IMR-90 (cell line): ENCODE measurements at regions not wholly inside any gene's neighbourhood (a gene's known extent, or its start where the extent isn't known, plus 50 kb on each side); places are given as distances from the start of the nearest gene placed in this dataset.

Experiments
- ATAC-seq: fragments of 200-7000 bp; cut with Tn5 transposase; 2 replicates; pipeline ENCODE4 v1.9.1; 2020; ENCODE audit warnings: low read depth, mild to moderate bottlenecking, moderate library complexity
- BruUV-seq: library from RNA; stranded (reverse); fragments of 400-500 nt; replicated peaks from 2 replicates; lab custom pipeline; 2021; lab: Mats Ljungman, UMichigan
- CTCF ChIA-PET: fragments of 300-600 bp; formaldehyde crosslinking; extraction: SDS; loops from one replicate; lab custom pipeline; 2021; ENCODE audit warnings: antibody characterized with exemption; lab: Yijun Ruan, JAX
- POLR2A ChIA-PET: fragments of 300-600 bp; sonication (Branson Sonifier 250); formaldehyde crosslinking; loops from one replicate; lab custom pipeline; 2022; ENCODE audit warnings: antibody characterized with exemption; ENCODE audit not compliant: unreplicated experiment; lab: Charles Lee
- DNase-seq: peaks from one replicate; pipeline ENCODE4 v3.0.0; 2013
- H2AFZ ChIP-seq: replicated peaks from 2 replicates; pipeline ENCODE3; 2013; ENCODE audit warnings: low read length, mild to moderate bottlenecking; ENCODE audit not compliant: poor library complexity
- H2AK5ac ChIP-seq: 2 replicates; pipeline ENCODE4 v1.6.1; 2013; ENCODE audit warnings: low read depth, low read length, inconsistent platforms
- H2AK9ac ChIP-seq: replicated peaks from 2 replicates; pipeline ENCODE3; 2013; ENCODE audit warnings: mild to moderate bottlenecking, low read depth, low read length, moderate library complexity; ENCODE audit not compliant: poor library complexity
- H2BK120ac ChIP-seq: 2 replicates; pipeline ENCODE4 v1.6.1; 2013; ENCODE audit warnings: low read depth, low read length, inconsistent platforms
- H2BK15ac ChIP-seq: 3 replicates; pipeline ENCODE4 v1.6.1; 2013; ENCODE audit warnings: low read depth, low read length, inconsistent platforms
- H2BK20ac ChIP-seq: 2 replicates; pipeline ENCODE4 v1.6.1; 2013; ENCODE audit warnings: low read depth, mild to moderate bottlenecking, inconsistent platforms, low read length, moderate library complexity
- H2BK5ac ChIP-seq: 2 replicates; pipeline ENCODE4 v1.6.1; 2013; ENCODE audit warnings: mild to moderate bottlenecking, low read depth, low read length, inconsistent platforms; ENCODE audit not compliant: poor library complexity, severe bottlenecking
- H3K14ac ChIP-seq: replicated peaks from 2 replicates; pipeline ENCODE4 v1.6.1; 2013; ENCODE audit warnings: low read depth, low read length, inconsistent platforms
- H3K18ac ChIP-seq: 2 replicates; pipeline ENCODE4 v1.6.1; 2013; ENCODE audit warnings: low read depth, low read length, control low read depth
- H3K23ac ChIP-seq: 2 replicates; pipeline ENCODE4 v1.6.1; 2013; ENCODE audit warnings: low read depth, low read length, inconsistent platforms
- H3K27ac ChIP-seq: 2 replicates; pipeline ENCODE4 v1.5.1; 2013; ENCODE audit warnings: mild to moderate bottlenecking, control low read depth, low read length; ENCODE audit not compliant: insufficient read depth
- H3K27me3 ChIP-seq: 2 replicates; pipeline ENCODE4 v1.6.1; 2013; ENCODE audit warnings: low read length; ENCODE audit not compliant: control insufficient read depth, insufficient read depth
- H3K36me3 ChIP-seq: 2 replicates; pipeline ENCODE4 v1.6.1; 2013; ENCODE audit warnings: low read length, mixed read lengths; ENCODE audit not compliant: control insufficient read depth, insufficient read depth
- H3K4ac ChIP-seq: 2 replicates; pipeline ENCODE4 v1.6.1; 2013; ENCODE audit warnings: low read depth, low read length, inconsistent platforms
- H3K4me1 ChIP-seq: 2 replicates; pipeline ENCODE4 v1.6.1; 2013; ENCODE audit warnings: low read length, mixed read lengths; ENCODE audit not compliant: control insufficient read depth, insufficient read depth
- H3K4me2 ChIP-seq: 2 replicates; pipeline ENCODE4 v1.6.1; 2013; ENCODE audit warnings: low read depth, mild to moderate bottlenecking, control low read depth, low read length, moderate library complexity
- H3K4me3 ChIP-seq: 2 replicates; pipeline ENCODE4 v1.5.1; 2013; ENCODE audit warnings: low read depth, mild to moderate bottlenecking, control low read depth, low read length, moderate library complexity; ENCODE audit not compliant: insufficient read depth
- H3K56ac ChIP-seq: 2 replicates; pipeline ENCODE4 v1.6.1; 2013; ENCODE audit warnings: low read length, inconsistent platforms; ENCODE audit not compliant: insufficient read depth; ENCODE audit errors: extremely low read depth
- H3K79me1 ChIP-seq, 2 experiments: 2 replicates each; pipeline ENCODE4 v1.6.1; 2013; ENCODE audit warnings: low read length in 2 of 2, inconsistent platforms in 1 of 2, low read depth in 1 of 2
- H3K9ac ChIP-seq: 2 replicates; pipeline ENCODE4 v1.6.1; 2013; ENCODE audit warnings: low read depth, low read length, control low read depth
- H3K9me1 ChIP-seq: 2 replicates; pipeline ENCODE4 v1.6.1; 2013; ENCODE audit warnings: low read length, inconsistent platforms; ENCODE audit not compliant: insufficient read depth
- H3K9me3 ChIP-seq: 2 replicates; pipeline ENCODE4 v1.6.1; 2013; ENCODE audit warnings: low read length; ENCODE audit not compliant: control insufficient read depth, insufficient read depth
- H4K20me1 ChIP-seq: 2 replicates; pipeline ENCODE4 v1.6.1; 2013; ENCODE audit warnings: low read length, inconsistent platforms; ENCODE audit not compliant: insufficient read depth
- H4K5ac ChIP-seq: 2 replicates; pipeline ENCODE4 v1.6.1; 2013; ENCODE audit warnings: mild to moderate bottlenecking, low read depth, low read length, control low read depth
- H4K8ac ChIP-seq, 2 experiments: 2 replicates each; pipeline ENCODE4 v1.6.1; 2013; ENCODE audit warnings: low read depth in 2 of 2, low read length in 2 of 2, control low read depth in 1 of 2, inconsistent platforms in 1 of 2
- H4K91ac ChIP-seq: 2 replicates; pipeline ENCODE4 v1.6.1; 2013; ENCODE audit warnings: low read depth, low read length, inconsistent platforms; ENCODE audit not compliant: insufficient read depth
- FOS ChIP-seq: fragments of 150-350 bp; IDR thresholded peaks from 2 replicates; pipeline ENCODE4 v1.6.1; 2016; ENCODE audit warnings: low read depth, low read length
- MAFK ChIP-seq: IDR thresholded peaks from 2 replicates; pipeline ENCODE4 v1.6.1; 2012; ENCODE audit warnings: low read depth, low read length, improper control_type of control experiment
- MXI1 ChIP-seq: IDR thresholded peaks from 2 replicates; pipeline ENCODE4 v1.6.1; 2012; ENCODE audit warnings: low read depth, mild to moderate bottlenecking, low read length, moderate library complexity, borderline replicate concordance
- NFE2L2 ChIP-seq: fragments of 150-350 bp; IDR thresholded peaks from 2 replicates; pipeline ENCODE4 v1.6.1; 2016; ENCODE audit warnings: low read depth, mild to moderate bottlenecking, low read length
- POLR2A ChIP-seq: IDR thresholded peaks from 2 replicates; pipeline ENCODE4 v1.6.1; 2012; ENCODE audit warnings: mild to moderate bottlenecking, low read depth, low read length
- RAD21 ChIP-seq: IDR thresholded peaks from 2 replicates; pipeline ENCODE4 v1.6.1; 2012; ENCODE audit warnings: low read length, improper control_type of control experiment
- dilution Hi-C: fragments of 300-500 bp; cut with HindIII; formaldehyde crosslinking; loops from one replicate; pipeline ENCODE4 v1.14.3; 2018; ENCODE audit warnings: low sequenced_read_pairs; ENCODE audit not compliant: unreplicated experiment
- in situ Hi-C: fragments of 300-500 bp; cut with MboI; formaldehyde crosslinking; loops from 3 replicates; pipeline ENCODE4 v1.14.3; 2019; ENCODE audit warnings: low sequenced_read_pairs, inconsistent platforms, mixed read lengths
- intact Hi-C: fragments of 100-400 bp; cut with micrococcal nuclease; formaldehyde crosslinking; loops from 2 replicates; pipeline ENCODE4 v1.10.0; 2022
- TF ChIP-seq, protein P1 (sequence below): fragments of 150-350 bp; IDR thresholded peaks from 2 replicates; pipeline ENCODE4 v1.6.1; 2016; ENCODE audit warnings: low read depth, mild to moderate bottlenecking, low read length, moderate library complexity, borderline replicate concordance

DNA sequence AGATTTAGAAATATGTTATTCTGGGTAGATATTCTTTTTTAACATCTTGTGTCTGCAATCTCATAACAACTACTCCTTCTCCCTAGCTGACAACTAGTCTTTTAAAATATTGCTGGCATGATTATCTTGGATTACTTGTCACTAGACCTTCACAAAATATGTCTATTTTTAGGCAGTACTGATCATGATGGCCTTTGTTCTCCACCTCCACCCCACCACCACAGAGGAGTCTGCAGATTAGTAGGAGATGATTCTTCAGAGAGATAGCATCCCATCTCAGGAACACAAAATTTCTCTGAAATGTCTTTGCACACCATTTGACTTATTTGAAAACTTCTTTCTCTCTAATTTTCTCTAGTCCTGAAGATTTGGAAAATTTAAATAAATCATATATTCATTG is 338.1 kb upstream of the SPHKAP start:
- no peak overlapping the region for H3K23ac ChIP-seq
- no peak overlapping the region for H3K56ac ChIP-seq
- dilution Hi-C loops, result no loop called here
- no peak overlapping the region for H2AK5ac ChIP-seq
- H2AFZ ChIP-seq, result no peak overlapping the region
- no peaks in the 10 kb centered on the region for H3K36me3 ChIP-seq
- no peak overlapping the region for H4K8ac ChIP-seq
- H2BK20ac ChIP-seq, result no peak overlapping the region
- H2BK5ac ChIP-seq, result no peak overlapping the region
- no peak overlapping the region for H3K4me3 ChIP-seq
- no peaks in the 10 kb centered on the region for H3K9me1 ChIP-seq
- no peak overlapping the region for H2AK9ac ChIP-seq
- no peak overlapping the region for H3K4ac ChIP-seq
- POLR2A ChIA-PET, result no interaction called here
- no TSS peak for BruUV-seq
- H3K14ac ChIP-seq, result no peak overlapping the region
- H3K27ac ChIP-seq, result no peak overlapping the region
- DNase-seq (no peak), ATAC-seq (no peak)
- H4K5ac ChIP-seq, result no peak overlapping the region
- no peaks in the 10 kb centered on the region for H4K20me1 ChIP-seq
- no peak overlapping the region for H2BK15ac ChIP-seq
- H3K9me3 ChIP-seq, result peaks cover 2% of the 10 kb centered on the region; the same call in 1 of the 2 replicates
- no peaks in the 10 kb centered on the region for H3K4me1 ChIP-seq
- H3K4me2 ChIP-seq, result no peak overlapping the region
- H3K9ac ChIP-seq, result no peak overlapping the region
- H4K91ac ChIP-seq, result no peak overlapping the region
- H3K18ac ChIP-seq, result no peak overlapping the region
- H2BK120ac ChIP-seq, result no peak overlapping the region
- H3K27me3 ChIP-seq, result no peaks in the 10 kb centered on the region
- in situ Hi-C loops, result no loop called here
- intact Hi-C loops, result no loop called here
- TF ChIP-seq MXI1, result no peak
- TF ChIP-seq RAD21, result no peak
- TF ChIP-seq MAFK, result no peak
- TF ChIP-seq, protein P1, sequence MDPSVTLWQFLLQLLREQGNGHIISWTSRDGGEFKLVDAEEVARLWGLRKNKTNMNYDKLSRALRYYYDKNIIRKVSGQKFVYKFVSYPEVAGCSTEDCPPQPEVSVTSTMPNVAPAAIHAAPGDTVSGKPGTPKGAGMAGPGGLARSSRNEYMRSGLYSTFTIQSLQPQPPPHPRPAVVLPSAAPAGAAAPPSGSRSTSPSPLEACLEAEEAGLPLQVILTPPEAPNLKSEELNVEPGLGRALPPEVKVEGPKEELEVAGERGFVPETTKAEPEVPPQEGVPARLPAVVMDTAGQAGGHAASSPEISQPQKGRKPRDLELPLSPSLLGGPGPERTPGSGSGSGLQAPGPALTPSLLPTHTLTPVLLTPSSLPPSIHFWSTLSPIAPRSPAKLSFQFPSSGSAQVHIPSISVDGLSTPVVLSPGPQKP, result no peak
- no peak for TF ChIP-seq FOS
- TF ChIP-seq POLR2A, result no peak
- TF ChIP-seq NFE2L2, result no peak
- H3K79me1 ChIP-seq, result no peaks in the 10 kb centered on the region
- CTCF ChIA-PET, result no interaction called here
